Esophagus squamous epithelium (tissue), 4 donors: ENCODE measurements at regions not wholly inside any gene's neighbourhood (a gene's known extent, or its start where the extent isn't known, plus 50 kb on each side); places are given as distances from the start of the nearest gene placed in this dataset.

Experiments
- CTCF ChIP-seq, 6 experiments: fragments of 450-650 bp in 4 of 6; fragments of 200-600 bp in 2 of 6; sonication (generic) in 2 of 6; IDR thresholded peaks; one replicate each; pipeline ENCODE4 v1.5.1; 2016 to 2019; ENCODE audit warnings: antibody characterized with exemption in 6 of 6, mild to moderate bottlenecking in 4 of 6, moderate library complexity in 4 of 6
- POLR2A ChIP-seq, 4 donors: fragments of 450-650 bp; IDR thresholded peaks; one replicate each; pipeline ENCODE4 v1.6.1; 2017; ENCODE audit warnings: antibody characterized with exemption in 4 of 4, mild to moderate bottlenecking in 4 of 4, moderate library complexity in 3 of 4

DNA sequence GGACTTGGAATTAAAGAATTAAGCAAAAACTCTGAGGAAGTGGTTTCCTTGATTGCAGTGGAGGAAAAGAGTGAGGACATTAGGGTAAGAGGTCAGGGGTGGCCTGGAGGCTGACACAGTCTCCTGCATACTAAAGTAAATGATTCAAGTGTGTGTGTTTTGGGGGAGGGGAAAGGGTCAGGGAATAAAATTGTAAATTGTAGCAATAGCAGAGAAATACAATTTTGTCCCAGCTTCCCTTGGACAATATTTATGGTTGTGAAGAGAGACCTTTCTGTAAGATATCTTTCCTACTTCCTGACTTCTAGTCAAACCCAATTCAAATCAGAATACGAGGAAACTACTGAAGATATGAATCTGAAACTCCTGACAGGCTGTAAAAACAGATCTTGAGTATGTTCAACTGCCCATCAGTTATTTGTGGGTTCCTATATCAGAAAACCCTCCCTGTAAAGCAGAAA is 143.4 kb upstream of the HMGN3 start:
- TF ChIP-seq CTCF (IDR thresholded peaks at IDR 0.05) = no peak
- TF ChIP-seq POLR2A (IDR thresholded peaks at IDR 0.05) = no peak
